Common myeloid progenitor, CD34-positive (primary cell): ENCODE measurements at regions not wholly inside any gene's neighbourhood (a gene's known extent, or its start where the extent isn't known, plus 50 kb on each side); places are given as distances from the start of the nearest gene placed in this dataset.

ENCODE experiments used
- CTCF ChIA-PET: fragments of 350-600 bp; sonication (Branson Sonifier 250); formaldehyde crosslinking; loops from one replicate; lab custom pipeline; 2021; ENCODE audit warnings: antibody characterized with exemption; lab: Charles Lee
- POLR2A ChIA-PET: fragments of 350-600 bp; sonication (Branson Sonifier 250); formaldehyde crosslinking; loops from one replicate; lab custom pipeline; 2021; ENCODE audit warnings: antibody characterized with exemption; lab: Charles Lee
- DNase-seq, 3 donors: peaks; one replicate each; pipeline versions ENCODE4 v3.0.0 to v3.0.0-alpha.2; 2013
- H3K27ac ChIP-seq, 2 experiments: 1 replicate in 1 of 2; 2 replicates in 1 of 2; pipeline ENCODE4 v1.7.0; 2013; ENCODE audit warnings: inconsistent platforms in 2 of 2, low read length in 2 of 2, mild to moderate bottlenecking in 2 of 2, low read depth in 1 of 2, moderate library complexity in 1 of 2; ENCODE audit not compliant: severe bottlenecking in 2 of 2, insufficient read depth in 1 of 2, poor library complexity in 1 of 2
- H3K27me3 ChIP-seq, 5 experiments: replicated peaks in 2 of 5; 1 replicate in 3 of 5; 2 replicates in 2 of 5; pipeline versions ENCODE4 v1.6.1 to v1.7.0; 2013; ENCODE audit warnings: low read length in 4 of 5, mild to moderate bottlenecking in 2 of 5, moderate library complexity in 2 of 5, inconsistent platforms in 1 of 5; ENCODE audit not compliant: insufficient read depth in 5 of 5, control insufficient read depth in 4 of 5
- H3K36me3 ChIP-seq, 4 experiments: 1 replicate in 2 of 4; 2 replicates in 2 of 4; pipeline versions ENCODE4 v1.6.1 to v1.7.0; 2013; ENCODE audit warnings: low read length in 3 of 4, control low read depth in 1 of 4, mild to moderate bottlenecking in 1 of 4; ENCODE audit not compliant: control insufficient read depth in 4 of 4, insufficient read depth in 4 of 4
- H3K4me1 ChIP-seq, 4 experiments: 1 replicate in 3 of 4; 2 replicates in 1 of 4; pipeline versions ENCODE4 v1.6.1 to v1.7.1; 2013; ENCODE audit warnings: low read length in 3 of 4, mild to moderate bottlenecking in 3 of 4, control low read depth in 1 of 4, inconsistent platforms in 1 of 4, moderate library complexity in 1 of 4; ENCODE audit not compliant: control insufficient read depth in 4 of 4, insufficient read depth in 4 of 4; ENCODE audit errors: control extremely low read depth in 1 of 4
- H3K4me3 ChIP-seq, 7 experiments: 1 replicate in 4 of 7; 2 replicates in 3 of 7; pipeline versions ENCODE4 v1.5.1 to v1.7.0; 2013; ENCODE audit warnings: mild to moderate bottlenecking in 7 of 7, low read length in 6 of 7, moderate library complexity in 6 of 7, inconsistent platforms in 2 of 7, low read depth in 2 of 7, control low read depth in 1 of 7; ENCODE audit not compliant: insufficient read depth in 4 of 7, control insufficient read depth in 1 of 7; ENCODE audit errors: extremely low read depth in 1 of 7
- H3K9me3 ChIP-seq, 5 experiments: 1 replicate in 4 of 5; 2 replicates in 1 of 5; pipeline versions ENCODE4 v1.6.1 to v1.7.1; 2013; ENCODE audit warnings: low read length in 4 of 5, mild to moderate bottlenecking in 2 of 5, inconsistent platforms in 1 of 5, low read depth in 1 of 5, moderate library complexity in 1 of 5; ENCODE audit not compliant: control insufficient read depth in 4 of 5, insufficient read depth in 2 of 5; ENCODE audit errors: control extremely low read depth in 1 of 5
- WGBS: methylation state at CpG from one replicate; pipeline ENCODE4 v1.1.5; 2013; ENCODE audit not compliant: insufficient coverage; 5-methylcytosine and 5-hydroxymethylcytosine counted together

GRCh38 chr14:98411154-98411553, 860.8 kb downstream of the BCL11B start:
- WGBS: 97% methylated on average over 8 of the region's 8 CpGs
- no peak for DNase-seq
- Histone ChIP-seq H3K4me3 (no peak overlapping the region), H3K27ac (no peak overlapping the region), H3K36me3 (no peaks in the 10 kb centered on the region), H3K27me3 (peaks cover 0 to 5% (median 0%) of the 10 kb centered on the region in 5 experiments), H3K9me3 (no peaks in the 10 kb centered on the region), H3K4me1 (no peaks in the 10 kb centered on the region)
- ChIA-PET CTCF (no interaction called here), POLR2A (no interaction called here)

GRCh38 chr14:98412431-98412830, 859.6 kb downstream of the BCL11B start:
- Histone ChIP-seq H3K27ac (no peak overlapping the region), H3K27me3 (peaks cover 0 to 5% (median 0%) of the 10 kb centered on the region in 5 experiments), H3K4me3 (no peak overlapping the region), H3K4me1 (no peaks in the 10 kb centered on the region), H3K9me3 (no peaks in the 10 kb centered on the region), H3K36me3 (no peaks in the 10 kb centered on the region)
- no peak for DNase-seq
- POLR2A ChIA-PET: no interaction called here
- WGBS: 94% methylated on average over 2 of the region's 2 CpGs
- CTCF ChIA-PET: no interaction called here

- no peaks in the 10 kb centered on the region for H3K36me3 ChIP-seq
- no peaks in the 10 kb centered on the region for H3K4me1 ChIP-seq
- POLR2A ChIA-PET: no interaction called here
- H3K4me3 ChIP-seq: no peak overlapping the region
- H3K27ac ChIP-seq: no peak overlapping the region
- no peaks in the 10 kb centered on the region for H3K9me3 ChIP-seq
- no peak for DNase-seq
- WGBS: 82% methylated on average over 6 of the region's 6 CpGs
- H3K27me3 ChIP-seq: no peaks in the 10 kb centered on the region
- CTCF ChIA-PET: interaction anchor here (1.6 kb wide), 1 partner anchor 12 kb away, joined by 3 read pairs; no protein-coding TSS in a partner anchor
Measured at GRCh38 chr14:98415766-98416165, 856.2 kb downstream of the BCL11B start.

GRCh38 chr14:98417001-98417400, 855.0 kb downstream of the BCL11B start:
- no peak for DNase-seq
- WGBS: 89% methylated on average over 14 of the region's 15 CpGs
- H3K27ac ChIP-seq: no peak overlapping the region
- H3K9me3 ChIP-seq: no peaks in the 10 kb centered on the region
- POLR2A ChIA-PET: no interaction called here
- CTCF ChIA-PET: no interaction called here
- H3K4me3 ChIP-seq: no peak overlapping the region
- no peaks in the 10 kb centered on the region for H3K36me3 ChIP-seq
- no peaks in the 10 kb centered on the region for H3K27me3 ChIP-seq
- no peaks in the 10 kb centered on the region for H3K4me1 ChIP-seq

- no peak overlapping the region for H3K4me3 ChIP-seq
- peaks cover 0 to 2% (median 0%) of the 10 kb centered on the region in 5 experiments for H3K27me3 ChIP-seq
- ChIA-PET CTCF (no interaction called here), POLR2A (no interaction called here)
- DNase-seq: no peak
- H3K36me3 ChIP-seq: no peaks in the 10 kb centered on the region
- no peak overlapping the region for H3K27ac ChIP-seq
- no CpG with 5 or more reads among the region's 2 CpGs for WGBS
- no peaks in the 10 kb centered on the region for H3K4me1 ChIP-seq
- no peaks in the 10 kb centered on the region for H3K9me3 ChIP-seq
Measured at GRCh38 chr14:98428483-98428994, 843.5 kb downstream of the BCL11B start.

- H3K27me3 ChIP-seq: no peaks in the 10 kb centered on the region
- no peaks in the 10 kb centered on the region for H3K36me3 ChIP-seq
- DNase-seq: no peak
- ChIA-PET CTCF (no interaction called here), POLR2A (no interaction called here)
- H3K4me3 ChIP-seq: no peak overlapping the region
- no peak overlapping the region for H3K27ac ChIP-seq
- no peaks in the 10 kb centered on the region for H3K4me1 ChIP-seq
- H3K9me3 ChIP-seq: peaks cover 0 to 3% (median 0%) of the 10 kb centered on the region in 5 experiments
- 92% methylated on average over 4 of the region's 4 CpGs for WGBS
Measured at GRCh38 chr14:98433436-98433835, 838.6 kb downstream of the BCL11B start.

- ChIA-PET CTCF (no interaction called here), POLR2A (no interaction called here)
- Histone ChIP-seq H3K9me3 (peaks cover 0 to 3% (median 0%) of the 10 kb centered on the region in 5 experiments), H3K27me3 (no peaks in the 10 kb centered on the region), H3K27ac (no peak overlapping the region), H3K4me1 (no peaks in the 10 kb centered on the region), H3K36me3 (no peaks in the 10 kb centered on the region), H3K4me3 (no peak overlapping the region)
- DNase-seq: no peak
- 83% methylated on average over 1 of the region's 2 CpGs for WGBS
Measured at GRCh38 chr14:98437113-98437512, 834.9 kb downstream of the BCL11B start.
